ENCODE measurements at regions not wholly inside any gene's neighbourhood (a gene's known extent, or its start where the extent isn't known, plus 50 kb on each side); places are given as distances from the start of the nearest gene placed in this dataset.

DNA sequence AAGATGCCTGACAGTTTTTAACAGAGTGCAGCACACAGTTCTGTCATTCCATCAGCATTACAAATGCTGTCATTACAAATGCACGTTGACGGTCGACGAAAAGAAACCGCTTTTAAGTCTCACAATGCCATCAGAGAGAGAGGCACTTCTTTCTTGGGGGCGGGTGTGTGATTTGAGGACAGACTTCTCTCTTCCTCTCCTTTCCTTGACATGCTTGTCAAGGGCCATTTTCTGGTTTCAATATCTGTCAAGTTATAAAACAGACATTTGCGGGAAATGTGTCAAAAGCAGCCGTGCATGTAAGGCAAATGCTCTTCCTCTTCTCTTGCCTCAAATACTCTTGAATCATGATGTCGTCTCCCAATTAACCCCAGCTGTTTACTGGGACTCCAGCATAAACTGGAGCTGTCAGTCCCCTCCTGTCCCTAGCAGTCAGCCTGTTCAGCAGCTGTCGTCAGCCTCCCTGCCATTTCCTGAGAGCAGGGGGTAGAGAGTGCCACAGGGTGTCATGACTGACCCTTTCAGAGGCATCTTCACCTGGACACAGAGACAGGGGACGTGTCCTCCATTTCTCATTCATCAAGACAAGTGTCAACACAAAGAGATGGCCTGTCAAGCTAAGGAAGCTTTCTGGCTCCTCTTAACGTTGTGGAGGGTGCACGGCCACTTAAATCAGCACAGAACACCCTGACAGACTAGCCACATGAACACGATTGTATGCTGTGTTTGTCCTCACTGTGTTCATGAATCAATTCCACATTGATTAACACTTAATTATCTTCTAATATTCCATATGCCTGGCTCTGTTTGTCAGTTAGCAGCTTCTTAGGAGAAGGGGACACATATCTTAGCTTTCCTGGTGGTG is 305.4 kb upstream of the RAB6C start:
- Histone ChIP-seq H3K4me3 (no peak overlapping the region), H3K4me1 (no peaks in the 10 kb centered on the region), H3K27me3 (no peaks in the 10 kb centered on the region), H3K9me3 (no peaks in the 10 kb centered on the region), H3K27ac (no peak overlapping the region), H3K36me3 (no peaks in the 10 kb centered on the region)
- 34% methylated on average over 14 of the region's 14 CpGs for WGBS, 2 donors
- no peak for DNase-seq (ENCODE audit: low spot score in 2 of 2)
- TF ChIP-seq EP300 (IDR thresholded peaks at IDR 0.05), result no peak
- no peak for TF ChIP-seq POLR2A (IDR thresholded peaks at IDR 0.05)
- TF ChIP-seq, protein P1, sequence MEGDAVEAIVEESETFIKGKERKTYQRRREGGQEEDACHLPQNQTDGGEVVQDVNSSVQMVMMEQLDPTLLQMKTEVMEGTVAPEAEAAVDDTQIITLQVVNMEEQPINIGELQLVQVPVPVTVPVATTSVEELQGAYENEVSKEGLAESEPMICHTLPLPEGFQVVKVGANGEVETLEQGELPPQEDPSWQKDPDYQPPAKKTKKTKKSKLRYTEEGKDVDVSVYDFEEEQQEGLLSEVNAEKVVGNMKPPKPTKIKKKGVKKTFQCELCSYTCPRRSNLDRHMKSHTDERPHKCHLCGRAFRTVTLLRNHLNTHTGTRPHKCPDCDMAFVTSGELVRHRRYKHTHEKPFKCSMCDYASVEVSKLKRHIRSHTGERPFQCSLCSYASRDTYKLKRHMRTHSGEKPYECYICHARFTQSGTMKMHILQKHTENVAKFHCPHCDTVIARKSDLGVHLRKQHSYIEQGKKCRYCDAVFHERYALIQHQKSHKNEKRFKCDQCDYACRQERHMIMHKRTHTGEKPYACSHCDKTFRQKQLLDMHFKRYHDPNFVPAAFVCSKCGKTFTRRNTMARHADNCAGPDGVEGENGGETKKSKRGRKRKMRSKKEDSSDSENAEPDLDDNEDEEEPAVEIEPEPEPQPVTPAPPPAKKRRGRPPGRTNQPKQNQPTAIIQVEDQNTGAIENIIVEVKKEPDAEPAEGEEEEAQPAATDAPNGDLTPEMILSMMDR (IDR thresholded peaks at IDR 0.05), result no peak

DNA sequence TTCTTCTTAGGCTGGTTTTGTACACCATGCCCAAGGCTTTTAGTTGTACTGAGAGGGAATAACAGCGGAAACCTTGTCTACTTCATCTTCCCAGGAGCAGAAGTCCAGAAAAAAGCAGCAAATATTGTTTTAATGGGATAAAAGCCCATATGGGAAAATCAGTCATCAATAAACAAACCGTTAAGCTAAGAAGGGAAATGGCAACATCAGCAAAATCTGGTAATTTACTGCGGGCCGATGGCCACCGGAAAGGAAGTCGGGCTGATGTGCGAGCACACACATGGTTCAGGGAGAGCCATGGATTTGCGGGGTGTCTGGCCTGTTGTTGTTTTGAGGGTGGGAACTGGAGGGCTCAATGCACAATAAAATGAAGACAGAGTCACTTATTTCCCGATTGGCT is 300.7 kb upstream of the RAB6C start:
- no peak for TF ChIP-seq POLR2A (IDR thresholded peaks at IDR 0.05)
- TF ChIP-seq, protein P1 (IDR thresholded peaks at IDR 0.05), result no peak
- no peak for TF ChIP-seq EP300 (IDR thresholded peaks at IDR 0.05)
- H3K9me3 ChIP-seq, result no peaks in the 10 kb centered on the region
- no peaks in the 10 kb centered on the region for H3K4me1 ChIP-seq
- no peak for DNase-seq (ENCODE audit: low spot score in 2 of 2)
- no peak overlapping the region for H3K4me3 ChIP-seq
- no peak overlapping the region for H3K27ac ChIP-seq
- H3K27me3 ChIP-seq, result no peaks in the 10 kb centered on the region
- 69 to 72% methylated on average over 9 of the region's 9 CpGs for WGBS, 2 donors
- H3K36me3 ChIP-seq, result no peaks in the 10 kb centered on the region

DNA sequence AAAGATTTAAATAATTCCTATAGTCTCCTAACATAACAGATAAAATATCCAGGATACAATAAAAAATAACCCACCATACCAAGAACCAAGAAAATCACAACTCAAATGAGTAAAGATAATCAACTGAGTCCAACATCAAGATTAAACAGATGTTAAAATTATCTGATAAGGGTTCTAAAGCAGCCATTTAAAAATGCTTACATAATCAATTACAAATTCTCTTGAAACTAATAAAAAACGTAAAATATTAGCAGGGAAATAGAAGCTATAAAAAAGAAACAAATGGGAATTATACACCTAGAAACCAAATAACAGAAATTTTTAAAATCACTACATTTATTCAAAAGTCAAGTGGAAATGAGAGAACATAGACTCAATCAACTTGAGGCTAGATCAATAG is 297.7 kb upstream of the RAB6C start:
- no peak overlapping the region for H3K27ac ChIP-seq
- H3K4me1 ChIP-seq, result no peaks in the 10 kb centered on the region
- H3K27me3 ChIP-seq, result no peaks in the 10 kb centered on the region
- H3K36me3 ChIP-seq, result no peaks in the 10 kb centered on the region
- no peak for TF ChIP-seq EP300 (IDR thresholded peaks at IDR 0.05)
- no peak for DNase-seq (ENCODE audit: low spot score in 2 of 2)
- no peak overlapping the region for H3K4me3 ChIP-seq
- H3K9me3 ChIP-seq, result no peaks in the 10 kb centered on the region
- 71 to 72% methylated on average over 1 of the region's 1 CpG for WGBS, 2 donors

DNA sequence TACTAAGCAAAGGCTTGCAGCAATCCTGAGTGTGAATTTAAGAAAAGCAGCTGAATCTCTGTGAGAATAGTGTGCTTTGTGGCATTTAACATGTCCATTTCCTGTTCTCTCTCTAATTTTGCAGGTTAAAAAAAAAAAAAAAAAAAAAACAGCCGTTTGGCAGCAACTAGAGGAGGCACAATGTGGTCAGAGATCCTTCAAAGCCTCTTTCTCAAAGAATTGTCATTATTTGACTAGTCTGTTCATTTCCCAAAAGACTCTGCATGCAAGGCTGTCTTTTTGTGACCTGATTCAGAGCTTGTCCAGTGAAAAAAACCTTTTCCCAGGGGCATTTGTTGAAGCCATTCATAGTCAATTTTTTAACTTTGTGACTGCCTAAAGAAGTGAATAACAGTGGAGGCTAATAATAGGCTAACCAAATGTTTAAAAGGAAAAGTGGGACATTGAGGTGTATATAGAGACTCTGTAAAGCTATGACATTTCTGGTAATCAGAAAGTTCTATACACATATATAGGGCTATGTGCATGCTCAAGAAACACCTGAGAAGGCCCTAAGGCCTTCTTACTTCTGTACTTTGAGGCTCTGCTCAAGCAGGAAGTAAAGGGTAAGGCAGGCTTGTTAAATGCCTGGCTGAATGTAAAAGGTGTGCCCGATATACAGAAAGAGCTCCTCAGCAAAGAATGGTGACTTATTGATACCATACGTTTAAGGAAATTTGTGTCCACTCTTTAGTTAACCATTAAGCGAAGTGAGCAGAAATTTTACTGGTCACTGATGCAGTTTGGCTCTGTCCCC is 289.6 kb upstream of the RAB6C start:
- TF ChIP-seq EP300 (IDR thresholded peaks at IDR 0.05), result no peak
- no peak for TF ChIP-seq POLR2A (IDR thresholded peaks at IDR 0.05)
- H3K4me1 ChIP-seq, result no peaks in the 10 kb centered on the region
- DNase-seq (ENCODE audit: low spot score in 2 of 2), result no peak
- no peak overlapping the region for H3K27ac ChIP-seq
- no peaks in the 10 kb centered on the region for H3K27me3 ChIP-seq
- H3K4me3 ChIP-seq, result no peak overlapping the region
- peaks cover 0 to 19% (median 2%) of the 10 kb centered on the region in 4 donors for H3K9me3 ChIP-seq
- 68 to 74% methylated on average over 4 of the region's 4 CpGs for WGBS, 2 donors
- H3K36me3 ChIP-seq, result no peaks in the 10 kb centered on the region

DNA sequence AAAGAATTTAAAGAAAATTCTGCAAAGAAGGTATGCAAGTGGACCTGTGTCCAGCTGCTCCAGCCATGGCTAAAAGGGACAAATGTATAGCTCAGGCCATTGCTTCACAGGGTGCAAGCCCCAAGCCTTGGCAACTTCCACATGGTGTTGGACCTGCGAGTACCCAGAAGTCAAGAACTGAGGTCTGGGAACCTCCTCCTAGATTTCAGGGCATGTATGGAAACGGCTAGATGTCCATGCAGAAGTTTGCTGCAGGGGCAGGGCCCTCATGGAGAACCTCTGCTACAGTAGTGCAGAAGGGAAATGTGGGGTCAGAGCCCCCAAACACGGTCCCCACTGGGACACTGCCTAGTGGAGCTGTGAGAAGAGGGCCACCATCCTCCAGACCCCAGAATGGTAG is 284.0 kb upstream of the RAB6C start:
- no peaks in the 10 kb centered on the region for H3K4me1 ChIP-seq
- no peaks in the 10 kb centered on the region for H3K27me3 ChIP-seq
- no peak for DNase-seq (ENCODE audit: low spot score in 2 of 2)
- no peak overlapping the region for H3K27ac ChIP-seq
- TF ChIP-seq POLR2A (IDR thresholded peaks at IDR 0.05) (no peak), EP300 (IDR thresholded peaks at IDR 0.05) (no peak)
- TF ChIP-seq, protein P1 (IDR thresholded peaks at IDR 0.05), result no peak
- no peaks in the 10 kb centered on the region for H3K36me3 ChIP-seq
- 76 to 79% methylated on average over 3 of the region's 3 CpGs for WGBS, 2 donors
- no peak overlapping the region for H3K4me3 ChIP-seq
- peaks cover 0 to 17% (median 0%) of the 10 kb centered on the region in 4 donors for H3K9me3 ChIP-seq

DNA sequence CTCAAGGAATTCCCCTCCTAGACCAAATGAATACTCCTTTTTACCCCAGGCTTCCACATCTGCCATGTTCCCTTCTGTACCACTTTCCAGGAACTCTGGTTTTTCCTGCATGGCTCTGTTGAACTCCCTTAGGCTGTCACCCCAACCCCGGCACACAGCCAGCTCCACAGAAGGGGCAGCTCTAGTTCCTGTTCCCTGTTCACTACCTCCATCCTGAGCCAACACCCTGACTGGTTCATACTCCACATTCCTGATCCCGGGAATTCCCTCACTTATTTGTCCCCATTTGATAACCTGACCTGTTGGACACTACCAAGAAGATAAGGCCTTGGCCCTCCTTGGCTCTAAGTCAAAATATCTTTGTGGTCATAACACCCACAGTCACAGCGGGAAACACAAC is 280.9 kb upstream of the RAB6C start:
- no peaks in the 10 kb centered on the region for H3K36me3 ChIP-seq
- DNase-seq (ENCODE audit: low spot score in 2 of 2), result no peak

More for the DNA sequence above, 280.9 kb upstream of the RAB6C start:
- Histone ChIP-seq H3K27ac (no peak overlapping the region), H3K4me1 (no peaks in the 10 kb centered on the region), H3K4me3 (no peak overlapping the region), H3K9me3 (peaks cover 0 to 8% (median 0%) of the 10 kb centered on the region in 4 donors), H3K27me3 (no peaks in the 10 kb centered on the region)
- TF ChIP-seq EP300 (IDR thresholded peaks at IDR 0.05) (no peak), POLR2A (IDR thresholded peaks at IDR 0.05) (no peak)
- TF ChIP-seq, protein P1 (IDR thresholded peaks at IDR 0.05), result no peak
- WGBS, 2 donors, result 84 to 87% methylated on average over 3 of the region's 3 CpGs
